ENCODE measurements at regions not wholly inside any gene's neighbourhood (a gene's known extent, or its start where the extent isn't known, plus 50 kb on each side); places are given as distances from the start of the nearest gene placed in this dataset.

DNA sequence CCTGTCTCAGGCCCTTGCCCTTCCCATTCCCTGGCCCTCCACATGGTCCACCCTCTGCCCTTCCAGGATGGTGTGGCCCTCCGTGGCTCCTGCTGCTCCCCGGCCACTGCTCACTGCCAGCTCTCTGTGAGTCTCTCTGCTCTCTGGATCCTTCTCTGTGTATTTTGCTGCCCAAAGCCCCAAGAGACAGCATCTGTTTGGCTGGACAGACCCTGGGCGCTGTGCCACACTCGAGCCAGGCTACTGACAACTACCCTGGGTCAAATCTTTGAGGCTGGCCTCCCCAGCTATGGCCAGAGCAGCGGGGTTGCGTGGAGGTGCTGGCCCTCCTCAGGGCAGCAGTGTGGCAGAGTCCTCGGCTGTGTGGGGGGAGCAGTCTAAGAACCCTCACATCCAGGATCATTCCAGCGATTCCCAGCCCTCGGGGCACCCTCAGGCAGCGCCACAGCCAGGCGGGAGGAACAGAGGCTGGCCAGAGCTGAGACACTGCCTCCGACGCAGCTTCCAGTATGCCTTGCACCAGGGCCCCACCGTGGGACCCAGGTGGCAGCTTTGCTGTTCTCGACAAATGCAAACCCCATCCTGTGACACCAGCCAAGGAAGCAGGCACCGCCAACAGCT is 139.4 kb upstream of the GLI2 start:
- CTCF ChIA-PET = interaction anchor here (1.1 kb wide), 1 partner anchor 11 kb away, joined by 3 read pairs; no protein-coding TSS in a partner anchor
- Mint-ChIP-seq H3K27ac (ENCODE audit: unreplicated experiment) (no peak overlapping the region), H3K36me3 (ENCODE audit: insufficient read depth, unreplicated experiment) (no peaks in the 10 kb centered on the region), H3K4me1 (ENCODE audit: low read depth, unreplicated experiment) (no peaks in the 10 kb centered on the region), H3K4me3 (ENCODE audit: low read depth, unreplicated experiment) (no peak overlapping the region), H3K27me3 (ENCODE audit: unreplicated experiment) (peaks cover 81% of the 10 kb centered on the region), H3K9me3 (ENCODE audit: low read depth, unreplicated experiment) (no peaks in the 10 kb centered on the region)
- TF ChIP-seq, protein P1, sequence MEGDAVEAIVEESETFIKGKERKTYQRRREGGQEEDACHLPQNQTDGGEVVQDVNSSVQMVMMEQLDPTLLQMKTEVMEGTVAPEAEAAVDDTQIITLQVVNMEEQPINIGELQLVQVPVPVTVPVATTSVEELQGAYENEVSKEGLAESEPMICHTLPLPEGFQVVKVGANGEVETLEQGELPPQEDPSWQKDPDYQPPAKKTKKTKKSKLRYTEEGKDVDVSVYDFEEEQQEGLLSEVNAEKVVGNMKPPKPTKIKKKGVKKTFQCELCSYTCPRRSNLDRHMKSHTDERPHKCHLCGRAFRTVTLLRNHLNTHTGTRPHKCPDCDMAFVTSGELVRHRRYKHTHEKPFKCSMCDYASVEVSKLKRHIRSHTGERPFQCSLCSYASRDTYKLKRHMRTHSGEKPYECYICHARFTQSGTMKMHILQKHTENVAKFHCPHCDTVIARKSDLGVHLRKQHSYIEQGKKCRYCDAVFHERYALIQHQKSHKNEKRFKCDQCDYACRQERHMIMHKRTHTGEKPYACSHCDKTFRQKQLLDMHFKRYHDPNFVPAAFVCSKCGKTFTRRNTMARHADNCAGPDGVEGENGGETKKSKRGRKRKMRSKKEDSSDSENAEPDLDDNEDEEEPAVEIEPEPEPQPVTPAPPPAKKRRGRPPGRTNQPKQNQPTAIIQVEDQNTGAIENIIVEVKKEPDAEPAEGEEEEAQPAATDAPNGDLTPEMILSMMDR (IDR thresholded peaks at IDR 0.05; ENCODE audit: unreplicated experiment) = no peak
- no TSS peak for BruUV-seq (replicated peaks)
- DNase-seq = no peak
- intact Hi-C loops (cut with micrococcal nuclease; ENCODE audit: unreplicated experiment) = no loop called here

DNA sequence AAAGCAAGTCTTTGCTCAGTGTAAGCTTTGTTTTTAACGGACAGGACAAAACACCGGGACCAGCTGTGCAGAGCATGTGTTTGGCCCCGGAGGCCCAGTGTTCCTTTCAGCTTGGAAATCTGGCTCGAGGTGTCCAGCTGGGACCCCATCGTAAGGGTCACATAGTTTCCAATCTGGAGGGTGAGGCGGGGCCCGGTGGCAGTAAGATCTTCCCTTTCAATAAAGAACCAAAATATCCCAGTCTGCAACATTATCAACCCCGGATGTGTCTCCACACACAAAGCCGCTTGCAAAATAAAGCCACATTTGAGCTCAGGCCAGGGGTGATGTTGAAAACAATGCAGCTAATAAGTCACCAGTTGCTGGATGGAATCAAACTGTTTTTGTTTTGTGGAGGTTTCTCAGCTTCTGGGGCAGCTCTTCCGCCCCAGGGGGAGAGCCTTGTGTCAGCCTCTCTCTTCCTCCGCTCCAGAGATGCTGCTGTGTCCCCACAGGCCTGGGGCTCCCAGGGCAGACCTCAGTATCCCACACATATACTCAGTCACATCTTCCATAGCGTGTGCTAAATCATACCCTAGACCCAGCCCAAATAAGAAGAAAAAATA is 138.6 kb upstream of the GLI2 start:
- Mint-ChIP-seq H3K4me3 (ENCODE audit: low read depth, unreplicated experiment) (no peak overlapping the region), H3K36me3 (ENCODE audit: insufficient read depth, unreplicated experiment) (no peaks in the 10 kb centered on the region), H3K27ac (ENCODE audit: unreplicated experiment) (no peak overlapping the region), H3K27me3 (ENCODE audit: unreplicated experiment) (peaks cover 75% of the 10 kb centered on the region), H3K4me1 (ENCODE audit: low read depth, unreplicated experiment) (no peaks in the 10 kb centered on the region), H3K9me3 (ENCODE audit: low read depth, unreplicated experiment) (no peaks in the 10 kb centered on the region)
- intact Hi-C loops (cut with micrococcal nuclease; ENCODE audit: unreplicated experiment) = no loop called here
- CTCF ChIA-PET = no interaction called here
- DNase-seq = no peak
- no TSS peak for BruUV-seq (replicated peaks)
- TF ChIP-seq, protein P1 (IDR thresholded peaks at IDR 0.05; ENCODE audit: unreplicated experiment) = no peak

DNA sequence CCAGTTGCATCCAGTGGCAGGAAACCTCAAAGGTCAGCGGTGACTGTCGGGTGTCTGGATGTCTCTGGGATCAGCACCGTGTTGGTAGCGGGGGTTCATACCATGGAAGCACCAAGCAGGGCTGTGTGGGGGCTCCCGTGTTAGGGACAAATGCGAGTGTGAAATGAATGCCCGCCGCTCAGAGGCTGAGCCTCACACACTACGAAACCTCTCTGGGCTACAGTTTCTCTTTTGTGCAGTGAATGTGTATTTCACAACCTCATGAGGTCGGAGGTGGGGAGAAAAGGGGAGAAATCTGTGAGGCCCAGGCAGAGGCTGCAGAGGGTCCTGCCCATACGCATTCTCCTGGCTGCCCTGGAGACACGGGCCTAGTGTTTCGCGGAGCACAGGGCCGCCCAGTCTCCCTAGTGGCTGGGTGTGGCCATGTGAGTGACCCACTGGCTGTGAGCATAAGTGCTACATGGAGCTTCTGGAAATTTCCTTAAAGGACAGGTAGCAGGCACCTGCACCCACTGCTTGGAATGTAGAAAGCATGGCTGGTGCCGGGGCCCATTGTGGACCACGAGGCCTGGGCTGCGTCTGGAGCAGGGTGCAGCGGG is 138.0 kb upstream of the GLI2 start:
- TF ChIP-seq, protein P1 (IDR thresholded peaks at IDR 0.05; ENCODE audit: unreplicated experiment) = no peak
- CTCF ChIA-PET = no interaction called here
- Mint-ChIP-seq H3K9me3 (ENCODE audit: low read depth, unreplicated experiment) (no peaks in the 10 kb centered on the region), H3K4me3 (ENCODE audit: low read depth, unreplicated experiment) (no peak overlapping the region), H3K36me3 (ENCODE audit: insufficient read depth, unreplicated experiment) (no peaks in the 10 kb centered on the region), H3K27me3 (ENCODE audit: unreplicated experiment) (peaks cover 75% of the 10 kb centered on the region), H3K27ac (ENCODE audit: unreplicated experiment) (no peak overlapping the region), H3K4me1 (ENCODE audit: low read depth, unreplicated experiment) (no peaks in the 10 kb centered on the region)
- intact Hi-C loops (cut with micrococcal nuclease; ENCODE audit: unreplicated experiment) = no loop called here
- DNase-seq = no peak
- BruUV-seq (replicated peaks) = no TSS peak

DNA sequence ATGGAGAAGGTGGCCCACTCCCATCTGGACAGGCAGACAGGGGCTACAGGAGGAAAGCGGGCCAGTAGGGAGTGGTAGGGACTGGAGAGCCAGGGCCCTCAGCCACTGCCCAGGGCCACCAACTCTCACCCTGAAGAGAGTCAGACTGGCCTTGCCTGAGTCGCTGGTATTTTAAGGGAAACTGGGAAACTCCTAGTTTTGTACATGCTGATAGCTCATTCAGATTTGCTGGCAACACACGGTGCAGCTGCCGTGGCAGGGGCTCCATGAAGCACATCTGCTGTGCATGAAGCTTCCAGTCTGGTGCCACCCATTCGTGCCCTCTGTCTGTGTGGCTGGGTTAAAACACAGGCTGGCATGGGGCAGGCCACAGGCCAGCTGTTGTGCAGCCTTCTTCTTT is 137.3 kb upstream of the GLI2 start:
- TF ChIP-seq, protein P1 (IDR thresholded peaks at IDR 0.05; ENCODE audit: unreplicated experiment) = no peak
- H3K27ac Mint-ChIP-seq (ENCODE audit: unreplicated experiment) = no peak overlapping the region
- no peaks in the 10 kb centered on the region for H3K4me1 Mint-ChIP-seq (ENCODE audit: low read depth, unreplicated experiment)
- H3K36me3 Mint-ChIP-seq (ENCODE audit: insufficient read depth, unreplicated experiment) = no peaks in the 10 kb centered on the region
- DNase-seq = no peak
- no peaks in the 10 kb centered on the region for H3K9me3 Mint-ChIP-seq (ENCODE audit: low read depth, unreplicated experiment)
- BruUV-seq (replicated peaks) = no TSS peak
- H3K4me3 Mint-ChIP-seq (ENCODE audit: low read depth, unreplicated experiment) = no peak overlapping the region
- intact Hi-C loops (cut with micrococcal nuclease; ENCODE audit: unreplicated experiment) = no loop called here
- CTCF ChIA-PET = no interaction called here
- peaks cover 75% of the 10 kb centered on the region for H3K27me3 Mint-ChIP-seq (ENCODE audit: unreplicated experiment)

Measured in Calu3 (cell line).